ENCODE measurements at regions not wholly inside any gene's neighbourhood (a gene's known extent, or its start where the extent isn't known, plus 50 kb on each side); places are given as distances from the start of the nearest gene placed in this dataset.

DNA sequence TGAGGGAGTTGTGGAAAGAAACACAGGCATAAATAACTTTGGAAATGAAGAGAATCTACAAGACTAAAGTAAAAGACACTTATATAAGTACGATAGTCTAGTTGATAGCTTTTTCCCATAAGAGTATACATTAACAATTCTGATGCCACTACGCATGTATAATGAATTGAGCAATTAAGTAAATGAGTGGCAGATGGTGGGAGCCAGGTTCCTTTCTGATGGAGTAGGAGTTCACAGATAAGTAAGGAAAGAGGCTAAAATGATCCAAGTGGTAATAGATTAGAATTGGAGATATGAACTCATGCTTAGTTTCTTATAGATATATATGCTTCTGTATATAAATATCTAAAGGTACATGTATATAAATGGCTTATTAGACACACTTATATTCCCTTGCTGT lies 368.3 kb downstream of the FAM181B start:
- no peak for DNase-seq

- DNase-seq: no peak
These were observed 377.3 kb downstream of the FAM181B start for GRCh38 chr11:82356316-82356715.

- DNase-seq: no peak
These were observed 378.3 kb downstream of the FAM181B start for GRCh38 chr11:82355313-82355823.

DNA sequence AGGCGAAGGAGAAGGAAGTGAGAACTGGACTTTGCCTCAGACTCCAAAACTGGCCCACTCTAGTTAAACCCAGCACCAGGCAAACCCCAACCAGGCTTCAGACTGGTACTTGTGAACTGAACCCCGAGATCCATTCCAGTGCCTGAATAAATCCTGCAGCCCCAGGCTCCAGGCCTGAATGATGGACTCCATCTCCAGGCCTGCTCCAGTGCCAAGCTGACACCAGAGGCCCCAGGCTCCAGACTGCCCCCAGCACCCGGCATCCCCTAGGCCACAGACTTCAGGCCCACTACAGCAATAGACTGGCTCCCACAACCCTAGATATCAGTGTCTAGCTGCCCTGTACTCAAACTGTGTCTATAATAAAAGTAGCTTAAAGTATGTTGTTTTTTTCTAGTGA lies 406.8 kb downstream of the FAM181B start:
- no peak for DNase-seq

GRCh38 chr11:82321206-82321605 lies 412.5 kb downstream of the FAM181B start:
- DNase-seq: no peak

GRCh38 chr11:82315093-82315492 lies 418.6 kb downstream of the FAM181B start:
- DNase-seq: no peak

GRCh38 chr11:82308979-82309378 lies 424.7 kb downstream of the FAM181B start:
- no peak for DNase-seq

- no peak for DNase-seq
These were observed 428.5 kb downstream of the FAM181B start for GRCh38 chr11:82305123-82305522.

DNA sequence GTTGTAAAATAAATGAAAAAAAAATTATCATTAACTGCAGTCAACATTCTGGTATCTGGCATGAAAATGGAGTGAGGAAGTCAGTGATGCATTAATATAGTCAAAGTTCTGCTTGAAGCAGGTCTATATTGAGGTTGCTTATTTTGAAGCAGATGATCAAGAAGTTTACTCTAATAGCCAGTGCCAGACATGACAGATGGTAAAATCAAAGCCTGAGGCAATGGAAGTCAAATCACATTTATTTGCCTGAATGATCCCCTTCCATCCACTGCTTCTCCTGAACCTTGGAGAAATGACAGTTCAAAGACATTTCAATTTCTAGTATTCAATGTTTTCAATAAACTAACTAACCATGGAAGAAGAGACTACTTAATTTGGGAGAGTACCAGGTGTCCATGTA lies 430.0 kb downstream of the FAM181B start:
- DNase-seq: no peak

DNA sequence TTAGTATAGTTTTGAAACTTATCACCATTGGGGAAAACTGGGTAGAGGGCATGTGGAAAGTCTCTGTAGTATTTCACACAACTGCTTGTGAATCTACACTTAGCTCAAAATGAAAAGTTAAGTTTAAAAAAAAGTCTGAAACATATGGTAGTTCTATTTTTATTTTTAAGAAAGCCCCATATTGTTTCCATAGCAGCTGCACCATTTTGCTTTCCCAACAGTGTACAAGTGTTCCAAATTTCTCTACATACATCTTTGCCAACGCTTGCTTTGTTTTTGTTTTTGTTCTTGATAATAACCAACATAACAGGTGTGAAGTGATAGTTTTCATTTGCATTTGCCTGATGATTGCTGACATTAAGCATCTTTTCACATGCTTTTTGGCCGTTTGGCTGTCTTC lies 445.2 kb downstream of the FAM181B start:
- no peak for DNase-seq

DNA sequence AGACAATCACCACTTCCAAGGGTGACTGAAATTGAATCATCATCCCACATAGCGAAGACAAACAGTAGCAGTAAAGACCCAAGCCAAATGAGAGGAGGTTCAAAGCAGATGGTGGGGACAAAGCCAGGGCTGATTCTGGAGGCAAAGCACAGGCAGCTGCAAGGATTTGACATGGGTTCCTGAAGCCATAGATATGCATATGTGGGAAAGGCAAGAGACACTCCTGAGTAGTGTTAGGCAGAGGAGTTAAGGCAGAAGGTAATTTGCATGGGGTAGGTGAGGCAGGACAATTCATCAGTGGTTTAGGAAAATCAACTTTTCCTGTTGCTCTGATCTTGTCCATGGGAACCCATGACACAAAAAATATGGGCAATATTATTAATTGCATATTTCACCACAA lies 462.8 kb downstream of the FAM181B start:
- DNase-seq: no peak

- no peak for DNase-seq
These were observed 465.0 kb downstream of the FAM181B start for GRCh38 chr11:82268627-82269026.

DNA sequence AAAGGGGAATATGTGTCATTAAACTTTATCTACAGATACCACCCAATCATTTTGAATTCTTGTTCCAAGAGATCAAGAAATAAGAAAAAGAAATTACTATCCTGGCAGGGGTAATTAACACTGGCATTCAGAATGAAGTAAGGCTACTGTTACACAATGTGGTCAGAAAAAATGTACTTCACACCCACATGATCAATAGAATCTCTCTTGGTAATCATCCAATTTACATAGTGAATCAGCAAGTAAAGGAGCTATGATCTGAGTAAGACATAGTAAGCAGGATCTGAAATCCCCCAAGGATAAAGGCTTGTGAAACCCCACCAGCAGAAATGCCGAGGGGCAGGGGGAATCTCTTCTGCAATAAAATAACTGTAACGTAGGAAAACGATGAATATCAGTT lies 466.5 kb downstream of the FAM181B start:
- no peak for DNase-seq

- DNase-seq: no peak
These were observed 472.3 kb downstream of the FAM181B start for GRCh38 chr11:82261367-82261766.

GRCh38 chr11:82250047-82250446 lies 483.6 kb downstream of the FAM181B start:
- DNase-seq: no peak

- no peak for DNase-seq
These were observed 486.7 kb downstream of the FAM181B start for GRCh38 chr11:82246926-82247325.

GRCh38 chr11:82239498-82239897 lies 494.2 kb downstream of the FAM181B start:
- no peak for DNase-seq

GRCh38 chr11:82234256-82234655 lies 499.4 kb downstream of the FAM181B start:
- DNase-seq: no peak

- DNase-seq: peak; percentile 50
These were observed 500.5 kb downstream of the FAM181B start for GRCh38 chr11:82233201-82233600.

GRCh38 chr11:82229341-82229740 lies 504.3 kb downstream of the FAM181B start:
- peak; percentile 20 for DNase-seq

DNA sequence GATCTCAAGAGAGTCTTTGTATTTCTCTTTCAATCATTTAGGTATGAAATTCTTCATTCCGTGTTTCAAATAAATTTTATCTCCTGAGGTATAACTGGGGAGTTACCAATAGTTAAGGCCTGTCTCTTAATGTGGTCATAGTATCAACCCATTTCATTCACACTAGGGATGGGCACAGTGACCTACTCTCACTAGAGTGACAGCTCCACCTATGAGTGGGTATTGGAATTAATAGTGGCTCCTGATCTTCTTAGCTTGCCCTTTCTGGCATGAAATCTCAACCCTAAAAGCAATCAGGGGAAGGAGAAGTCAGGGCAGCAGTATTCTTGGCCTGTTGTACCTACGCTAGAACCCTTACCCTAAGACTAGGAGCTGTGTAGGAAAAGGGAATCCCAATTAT lies 507.7 kb downstream of the FAM181B start:
- DNase-seq: no peak

DNA sequence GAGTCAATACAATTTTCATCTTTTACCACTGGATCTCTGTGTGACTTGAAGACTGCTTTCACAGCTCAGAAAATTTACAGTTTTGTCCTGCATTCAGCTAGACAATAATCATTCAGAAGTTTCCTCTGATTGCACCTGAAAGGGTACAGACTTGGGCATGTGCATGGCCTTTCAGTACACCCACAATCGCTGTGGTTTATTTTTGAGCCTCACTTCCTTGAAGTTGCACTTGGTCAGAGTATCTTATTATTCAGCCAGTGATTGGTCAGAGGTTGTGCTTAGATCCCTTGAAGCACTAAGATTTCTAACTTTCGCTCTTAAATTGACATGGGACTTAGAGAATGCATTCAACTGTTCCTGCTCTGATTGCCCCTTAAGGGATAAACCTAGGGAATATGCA lies 508.2 kb downstream of the FAM181B start:
- DNase-seq: no peak

DNA sequence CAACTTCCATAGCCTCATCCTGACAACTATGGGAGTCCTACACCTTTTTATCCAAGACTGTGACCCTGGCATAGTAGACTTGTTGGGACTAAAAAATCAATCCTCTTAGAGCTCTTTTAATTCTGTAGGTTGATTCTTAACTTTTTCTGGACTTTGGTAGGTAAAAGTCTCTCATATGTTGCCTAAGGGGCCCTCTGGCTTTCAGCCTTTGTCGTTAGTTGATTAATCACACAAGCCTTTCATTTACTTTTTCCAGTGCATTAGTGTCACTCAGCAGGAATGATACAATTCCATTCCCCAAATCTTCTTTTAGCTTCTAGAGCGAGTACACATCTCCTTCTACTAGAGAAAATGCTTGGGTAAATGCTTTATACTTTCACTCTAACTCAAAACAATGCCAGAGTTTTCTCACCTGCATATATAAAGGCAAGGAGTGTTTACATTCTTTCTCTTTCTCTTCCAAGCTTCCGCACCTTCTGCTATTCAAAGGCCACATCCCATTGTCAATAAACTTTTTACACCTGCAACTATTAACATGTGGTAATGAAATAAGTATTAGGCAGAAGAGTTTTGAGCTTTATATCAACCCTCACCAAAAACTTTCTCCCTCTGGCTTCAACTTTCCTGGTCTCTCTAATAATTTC lies 516.6 kb downstream of the FAM181B start:
- DNase-seq: no peak

DNA sequence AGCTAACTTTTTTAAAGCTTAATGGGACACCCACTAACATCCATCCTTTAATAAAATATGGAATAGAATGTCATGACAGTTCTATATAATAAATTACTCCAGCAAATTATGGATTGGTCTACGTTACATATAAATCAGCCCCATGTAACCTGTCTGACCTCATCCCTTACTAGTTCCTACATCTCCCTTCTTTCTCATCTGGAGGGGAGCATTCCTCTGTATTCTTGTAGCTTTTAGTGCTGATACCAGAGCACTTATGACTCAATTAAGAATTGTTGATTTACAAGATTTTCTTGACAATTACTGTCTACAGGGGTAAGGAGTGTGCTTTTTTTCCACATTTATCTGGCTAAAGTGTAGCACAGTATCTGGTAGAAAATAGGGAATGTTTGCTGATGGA lies 523.7 kb downstream of the FAM181B start:
- DNase-seq: no peak

DNA sequence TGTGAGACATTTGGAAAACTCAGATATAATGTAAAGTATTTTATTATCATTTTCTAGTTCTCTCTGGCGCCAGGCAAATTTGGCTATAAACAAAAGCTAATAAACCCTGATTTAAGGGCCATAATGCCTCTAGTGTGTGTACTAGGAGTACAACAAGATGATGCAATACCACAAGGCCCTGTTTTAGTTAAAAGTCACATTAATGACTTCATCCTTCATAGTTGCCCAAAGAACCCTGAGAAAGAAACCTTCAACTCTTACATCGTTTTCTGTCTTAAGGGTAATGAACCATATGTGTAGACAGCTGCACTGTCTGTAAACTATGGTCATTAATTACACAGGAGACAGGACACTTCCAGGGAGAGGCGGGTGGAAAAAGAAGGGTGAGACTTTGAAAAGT lies 538.4 kb downstream of the FAM181B start:
- peak; percentile 10 for DNase-seq
